A172 (cell line): ENCODE measurements at regions not wholly inside any gene's neighbourhood (a gene's known extent, or its start where the extent isn't known, plus 50 kb on each side); places are given as distances from the start of the nearest gene placed in this dataset.

Source experiments
- DNase-seq: peaks from one replicate; pipeline ENCODE4 v3.0.0-alpha.2; 2015; ENCODE audit warnings: low spot score

DNA sequence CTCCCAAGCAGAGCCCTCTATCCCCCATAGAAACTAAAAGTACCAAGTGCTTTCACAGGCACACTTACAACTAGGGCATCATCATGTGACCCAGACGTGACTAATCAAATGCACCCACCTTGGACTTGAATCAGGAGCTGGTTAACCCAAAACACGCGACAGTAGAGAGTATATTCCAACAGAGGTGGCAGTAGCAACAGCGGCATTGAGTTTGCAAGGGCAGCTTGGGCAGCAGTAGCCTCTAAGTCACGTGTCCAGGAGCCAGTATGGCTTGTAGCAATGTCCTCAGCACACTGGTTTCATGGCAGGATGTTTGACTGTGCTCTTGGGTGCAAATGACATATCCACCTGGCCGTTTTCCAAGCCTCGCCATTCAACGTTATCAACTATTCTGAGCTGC lies 73.4 kb upstream of the DNAH5 start:
- DNase-seq, result no peak

DNA sequence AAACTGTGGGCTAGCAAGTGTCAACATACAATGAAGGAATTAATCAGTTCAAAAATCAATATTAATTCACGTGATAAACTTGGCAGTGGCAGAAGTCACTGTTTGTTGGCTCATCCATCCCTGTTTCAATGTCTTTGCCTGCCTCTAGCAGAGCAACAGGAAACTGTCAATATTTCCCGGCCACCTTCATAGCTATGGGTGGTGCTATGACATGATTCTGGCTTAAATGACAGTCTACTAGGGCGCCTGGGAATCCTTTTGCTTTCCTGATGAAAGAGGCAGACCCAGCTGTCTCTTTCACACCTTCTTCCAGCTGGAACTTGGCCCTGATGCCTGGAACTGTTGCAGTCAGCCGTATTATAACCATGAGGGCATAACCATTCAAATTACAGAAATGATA lies 72.1 kb upstream of the DNAH5 start:
- no peak for DNase-seq

DNA sequence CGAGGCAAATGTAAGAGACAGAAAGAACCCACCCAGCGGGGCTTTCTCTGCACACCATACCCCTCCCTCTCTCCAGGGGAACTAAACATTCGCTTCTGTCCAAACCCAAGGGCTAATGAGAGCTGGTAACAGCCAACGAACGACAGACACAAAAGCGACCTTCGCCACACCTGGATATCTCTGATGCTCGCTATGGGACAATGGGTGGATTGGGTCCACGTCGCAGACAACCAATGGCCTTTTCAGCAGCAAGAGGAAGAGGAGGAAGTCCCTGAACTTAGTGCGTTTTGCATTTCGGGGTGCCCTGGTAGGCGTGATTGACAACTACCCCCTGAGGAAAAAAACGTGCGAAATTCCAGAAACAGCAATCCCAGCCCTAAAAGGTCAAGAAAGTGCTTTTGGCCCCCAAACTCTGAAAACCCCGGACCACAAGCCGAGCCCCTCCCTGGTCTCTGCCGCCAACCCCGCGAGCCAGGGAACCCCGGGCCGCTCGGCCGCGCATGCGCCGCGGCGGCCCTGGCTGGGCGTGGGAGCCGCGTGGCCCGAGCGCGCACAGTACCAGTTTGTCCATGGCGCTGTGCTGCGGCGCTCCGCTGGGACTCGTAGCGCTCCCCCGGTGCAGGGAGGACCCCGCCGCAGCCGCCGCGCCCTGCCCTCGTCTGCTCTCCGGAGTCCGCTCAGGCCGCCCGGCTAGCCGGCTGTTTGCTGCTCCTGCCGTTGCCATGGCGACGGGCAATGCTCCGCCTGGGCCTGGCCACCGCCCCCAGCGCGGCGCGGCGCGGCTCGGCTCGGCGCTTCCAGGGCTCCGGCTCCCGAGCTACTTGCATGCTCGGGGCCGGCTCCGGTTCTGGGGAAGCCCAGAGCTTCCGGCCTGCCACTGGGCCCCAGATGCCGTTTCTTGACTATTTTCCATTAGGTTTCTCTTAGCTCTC lies 66.9 kb upstream of the DNAH5 start:
- DNase-seq, result peak; percentile 84

- no peak for DNase-seq
Measured at GRCh38 chr5:14009575-14009974, 65.1 kb upstream of the DNAH5 start.

GRCh38 chr5:14008819-14009311 lies 64.4 kb upstream of the DNAH5 start:
- DNase-seq, result no peak

GRCh38 chr5:14006823-14007520 lies 62.5 kb upstream of the DNAH5 start:
- no peak for DNase-seq

- no peak for DNase-seq
Measured at GRCh38 chr5:14004598-14005394, 60.3 kb upstream of the DNAH5 start.

GRCh38 chr5:14003936-14004335 lies 59.4 kb upstream of the DNAH5 start:
- no peak for DNase-seq

DNA sequence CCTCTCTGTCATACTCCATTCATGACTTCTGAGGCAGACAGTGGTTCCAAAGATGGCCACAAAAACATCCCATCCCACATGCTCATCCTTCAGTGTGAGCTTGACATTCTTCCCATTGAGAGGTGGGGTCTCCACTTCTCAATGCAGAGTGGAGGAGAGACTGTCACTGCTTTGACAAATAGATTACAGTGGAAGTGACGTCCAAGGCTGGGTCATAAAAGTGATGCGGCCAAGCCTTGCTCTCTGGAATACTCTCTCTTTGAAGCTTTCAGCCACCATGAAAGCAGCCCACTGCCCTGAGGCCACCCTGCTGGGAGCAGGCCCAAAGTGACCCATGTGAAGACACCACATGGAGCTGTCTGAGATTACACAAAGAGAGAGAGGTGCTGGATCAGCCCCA lies 59.0 kb upstream of the DNAH5 start:
- DNase-seq, result no peak

DNA sequence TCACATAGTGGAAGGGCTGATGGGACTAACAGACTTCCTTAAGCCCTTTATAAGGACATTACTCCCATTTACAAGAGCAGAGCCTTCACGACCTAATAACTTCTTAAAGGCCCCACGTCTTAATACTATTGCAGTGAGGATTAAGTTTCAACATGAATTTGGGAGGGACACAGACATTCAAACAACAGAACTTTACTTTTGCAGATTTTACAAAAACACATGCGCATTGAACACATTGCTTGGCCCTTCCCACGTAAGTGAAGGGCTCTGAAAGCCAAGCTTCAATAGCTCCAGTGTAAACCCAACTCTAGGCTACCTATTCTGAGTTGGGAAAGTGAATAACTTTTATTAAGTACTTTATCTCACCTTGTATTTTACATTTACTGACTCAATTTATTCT lies 53.8 kb upstream of the DNAH5 start:
- no peak for DNase-seq

DNA sequence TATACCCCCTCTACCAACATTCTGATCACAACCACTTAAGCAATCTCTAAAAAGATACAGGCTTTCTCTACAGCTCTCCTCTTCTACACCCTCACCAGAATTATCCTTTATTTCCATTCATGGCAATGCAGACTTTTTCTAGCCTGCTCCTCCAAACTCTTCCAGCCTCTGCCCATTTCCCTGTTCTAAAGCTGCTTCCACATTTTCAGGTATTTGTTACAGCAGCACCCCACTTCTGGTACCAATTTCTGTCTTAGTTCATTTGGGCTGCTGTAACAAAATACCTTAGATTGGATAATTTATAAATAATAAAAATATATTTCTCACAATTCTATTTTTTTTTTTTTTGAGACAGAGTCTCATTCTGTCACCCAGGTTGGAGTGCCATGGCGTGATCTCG lies 53.0 kb upstream of the DNAH5 start:
- no peak for DNase-seq

GRCh38 chr5:13994621-13995253 lies 50.2 kb upstream of the DNAH5 start:
- DNase-seq, result no peak
